ENCODE measurements at regions not wholly inside any gene's neighbourhood (a gene's known extent, or its start where the extent isn't known, plus 50 kb on each side); places are given as distances from the start of the nearest gene placed in this dataset.

- Histone ChIP-seq H3K9ac (ENCODE audit: low read length) (no peak overlapping the region), H3K4ac (ENCODE audit: low read depth, low read length) (no peak overlapping the region), H4K5ac (ENCODE audit: low read length) (no peak overlapping the region), H2BK5ac (ENCODE audit: low read length) (no peak overlapping the region), H2BK120ac (ENCODE audit: low read depth, low read length) (no peak overlapping the region), H4K8ac (ENCODE audit: low read depth, low read length) (no peak overlapping the region), H3K4me3 (ENCODE audit: low read length) (no peak overlapping the region), H2AK5ac (ENCODE audit: low read length) (no peak overlapping the region), H3K27ac (ENCODE audit: low read depth, low read length) (no peak overlapping the region), H3K56ac (ENCODE audit: low read length) (no peak overlapping the region), H3K18ac (ENCODE audit: low read length) (no peak overlapping the region), H2BK15ac (replicated peaks; ENCODE audit: low read depth) (no peak overlapping the region), H3K4me2 (ENCODE audit: low read length) (no peak overlapping the region), H3K4me1 (ENCODE audit: control insufficient read depth, low read depth, low read length) (no peaks in the 10 kb centered on the region), H3K36me3 (ENCODE audit: control insufficient read depth, insufficient read depth, low read length) (no peaks in the 10 kb centered on the region), H3K27me3 (ENCODE audit: insufficient read depth, low read length, poor library complexity) (no peaks in the 10 kb centered on the region), H3K23ac (ENCODE audit: low read length) (no peak overlapping the region), H3K79me1 (ENCODE audit: low read length) (no peaks in the 10 kb centered on the region), H3K79me2 (ENCODE audit: control insufficient read depth, insufficient read depth, low read length) (no peaks in the 10 kb centered on the region)
- no CpG with 5 or more reads among the region's 1 CpG for WGBS (ENCODE audit: extremely low coverage, insufficient coverage, low lambda C conversion rate)
- no peak for DNase-seq
Observed at GRCh38 chr10:78775891-78776290, 292.9 kb upstream of the ZMIZ1 start.

DNA sequence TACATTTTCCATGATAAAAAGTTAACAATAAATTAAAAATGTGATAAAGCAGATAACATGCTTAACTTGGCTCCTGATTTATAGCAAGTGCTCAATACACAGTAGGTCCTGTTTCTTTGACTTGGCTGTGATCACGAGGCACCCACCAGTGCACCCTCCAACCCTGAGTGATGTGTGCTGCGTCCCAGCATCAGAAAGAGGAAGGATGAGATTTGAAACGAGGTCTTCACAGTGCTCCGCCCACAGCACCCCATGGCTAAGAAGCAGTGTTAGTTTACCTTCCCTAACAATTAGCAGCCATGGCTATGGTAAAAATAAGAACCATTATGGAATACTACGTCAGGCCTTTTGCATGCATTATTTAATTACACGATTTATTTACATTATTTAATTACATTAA is 292.0 kb upstream of the ZMIZ1 start:
- Histone ChIP-seq H3K36me3 (ENCODE audit: control insufficient read depth, insufficient read depth, low read length) (no peaks in the 10 kb centered on the region), H3K4me2 (ENCODE audit: low read length) (no peak overlapping the region), H3K79me2 (ENCODE audit: control insufficient read depth, insufficient read depth, low read length) (no peaks in the 10 kb centered on the region), H3K18ac (ENCODE audit: low read length) (no peak overlapping the region), H4K5ac (ENCODE audit: low read length) (no peak overlapping the region), H3K4ac (ENCODE audit: low read depth, low read length) (no peak overlapping the region), H2AK5ac (ENCODE audit: low read length) (no peak overlapping the region), H4K8ac (ENCODE audit: low read depth, low read length) (no peak overlapping the region), H3K27me3 (ENCODE audit: insufficient read depth, low read length, poor library complexity) (no peaks in the 10 kb centered on the region), H2BK5ac (ENCODE audit: low read length) (no peak overlapping the region), H2BK15ac (replicated peaks; ENCODE audit: low read depth) (no peak overlapping the region), H3K4me1 (ENCODE audit: control insufficient read depth, low read depth, low read length) (no peaks in the 10 kb centered on the region), H3K9ac (ENCODE audit: low read length) (no peak overlapping the region), H2BK120ac (ENCODE audit: low read depth, low read length) (no peak overlapping the region), H3K4me3 (ENCODE audit: low read length) (no peak overlapping the region), H3K79me1 (ENCODE audit: low read length) (no peaks in the 10 kb centered on the region), H3K27ac (ENCODE audit: low read depth, low read length) (no peak overlapping the region), H3K56ac (ENCODE audit: low read length) (no peak overlapping the region), H3K23ac (ENCODE audit: low read length) (no peak overlapping the region)
- no peak for DNase-seq
- no CpG with 5 or more reads among the region's 6 CpGs for WGBS (ENCODE audit: extremely low coverage, insufficient coverage, low lambda C conversion rate)

DNA sequence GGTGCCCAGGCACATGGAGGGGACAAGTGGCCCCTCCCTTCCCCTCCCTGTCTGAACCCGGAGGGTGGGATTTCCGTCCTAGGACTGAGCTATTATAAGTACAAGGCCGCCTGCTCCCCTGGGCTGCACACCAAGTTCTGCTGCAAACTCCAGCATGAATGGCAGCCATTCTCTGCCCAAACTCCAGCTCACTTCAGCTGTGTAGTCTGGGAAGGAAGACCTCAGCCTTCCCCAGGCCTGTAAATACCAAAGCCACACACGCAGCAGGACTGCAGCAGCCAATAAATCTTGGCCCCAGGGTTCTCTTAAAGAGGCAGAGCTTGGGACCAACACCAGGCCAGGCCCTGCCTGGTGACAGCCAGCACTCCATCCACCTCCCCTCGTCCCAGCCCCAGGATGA is 291.3 kb upstream of the ZMIZ1 start:
- Histone ChIP-seq H4K5ac (ENCODE audit: low read length) (no peak overlapping the region), H3K56ac (ENCODE audit: low read length) (no peak overlapping the region), H3K4me1 (ENCODE audit: control insufficient read depth, low read depth, low read length) (no peaks in the 10 kb centered on the region), H3K36me3 (ENCODE audit: control insufficient read depth, insufficient read depth, low read length) (no peaks in the 10 kb centered on the region), H3K4me3 (ENCODE audit: low read length) (no peak overlapping the region), H3K23ac (ENCODE audit: low read length) (no peak overlapping the region), H2AK5ac (ENCODE audit: low read length) (no peak overlapping the region), H3K27ac (ENCODE audit: low read depth, low read length) (no peak overlapping the region), H3K79me1 (ENCODE audit: low read length) (no peaks in the 10 kb centered on the region), H3K27me3 (ENCODE audit: insufficient read depth, low read length, poor library complexity) (no peaks in the 10 kb centered on the region), H3K79me2 (ENCODE audit: control insufficient read depth, insufficient read depth, low read length) (no peaks in the 10 kb centered on the region), H2BK15ac (replicated peaks; ENCODE audit: low read depth) (no peak overlapping the region), H3K9ac (ENCODE audit: low read length) (no peak overlapping the region), H3K4me2 (ENCODE audit: low read length) (no peak overlapping the region), H3K4ac (ENCODE audit: low read depth, low read length) (no peak overlapping the region), H3K18ac (ENCODE audit: low read length) (no peak overlapping the region), H2BK5ac (ENCODE audit: low read length) (no peak overlapping the region), H2BK120ac (ENCODE audit: low read depth, low read length) (no peak overlapping the region), H4K8ac (ENCODE audit: low read depth, low read length) (no peak overlapping the region)
- DNase-seq, result peak; percentile 21
- WGBS (ENCODE audit: extremely low coverage, insufficient coverage, low lambda C conversion rate), result no CpG with 5 or more reads among the region's 5 CpGs

- Histone ChIP-seq H3K27ac (ENCODE audit: low read depth, low read length) (no peak overlapping the region), H3K18ac (ENCODE audit: low read length) (no peak overlapping the region), H3K4ac (ENCODE audit: low read depth, low read length) (no peak overlapping the region), H2BK5ac (ENCODE audit: low read length) (no peak overlapping the region), H2BK15ac (replicated peaks; ENCODE audit: low read depth) (no peak overlapping the region), H3K56ac (ENCODE audit: low read length) (no peak overlapping the region), H3K4me1 (ENCODE audit: control insufficient read depth, low read depth, low read length) (no peaks in the 10 kb centered on the region), H3K79me2 (ENCODE audit: control insufficient read depth, insufficient read depth, low read length) (no peaks in the 10 kb centered on the region), H3K36me3 (ENCODE audit: control insufficient read depth, insufficient read depth, low read length) (no peaks in the 10 kb centered on the region), H4K5ac (ENCODE audit: low read length) (no peak overlapping the region), H3K79me1 (ENCODE audit: low read length) (no peaks in the 10 kb centered on the region), H2BK120ac (ENCODE audit: low read depth, low read length) (no peak overlapping the region), H3K23ac (ENCODE audit: low read length) (no peak overlapping the region), H3K9ac (ENCODE audit: low read length) (no peak overlapping the region), H4K8ac (ENCODE audit: low read depth, low read length) (no peak overlapping the region), H2AK5ac (ENCODE audit: low read length) (no peak overlapping the region), H3K4me3 (ENCODE audit: low read length) (no peak overlapping the region), H3K4me2 (ENCODE audit: low read length) (no peak overlapping the region), H3K27me3 (ENCODE audit: insufficient read depth, low read length, poor library complexity) (no peaks in the 10 kb centered on the region)
- no peak for DNase-seq
- no CpG with 5 or more reads among the region's 5 CpGs for WGBS (ENCODE audit: extremely low coverage, insufficient coverage, low lambda C conversion rate)
Observed at GRCh38 chr10:78777867-78778266, 290.9 kb upstream of the ZMIZ1 start.

- H2BK120ac ChIP-seq (ENCODE audit: low read depth, low read length), result no peak overlapping the region
Observed at GRCh38 chr10:78778444-78779338, 290.1 kb upstream of the ZMIZ1 start.

More at GRCh38 chr10:78778444-78779338, 290.1 kb upstream of the ZMIZ1 start:
- no peaks in the 10 kb centered on the region for H3K27me3 ChIP-seq (ENCODE audit: insufficient read depth, low read length, poor library complexity)
- no peaks in the 10 kb centered on the region for H3K4me1 ChIP-seq (ENCODE audit: control insufficient read depth, low read depth, low read length)
- WGBS (ENCODE audit: extremely low coverage, insufficient coverage, low lambda C conversion rate), result no CpG with 5 or more reads among the region's 13 CpGs
- H3K36me3 ChIP-seq (ENCODE audit: control insufficient read depth, insufficient read depth, low read length), result no peaks in the 10 kb centered on the region
- DNase-seq, result no peak
- H3K18ac ChIP-seq (ENCODE audit: low read length), result no peak overlapping the region
- no peak overlapping the region for H3K9ac ChIP-seq (ENCODE audit: low read length)
- no peak overlapping the region for H3K27ac ChIP-seq (ENCODE audit: low read depth, low read length)
- H3K4me3 ChIP-seq (ENCODE audit: low read length), result no peak overlapping the region
- no peak overlapping the region for H3K4ac ChIP-seq (ENCODE audit: low read depth, low read length)
- H4K8ac ChIP-seq (ENCODE audit: low read depth, low read length), result no peak overlapping the region
- no peak overlapping the region for H2AK5ac ChIP-seq (ENCODE audit: low read length)
- H3K23ac ChIP-seq (ENCODE audit: low read length), result no peak overlapping the region
- H2BK15ac ChIP-seq (replicated peaks; ENCODE audit: low read depth), result no peak overlapping the region
- no peak overlapping the region for H3K4me2 ChIP-seq (ENCODE audit: low read length)
- H2BK5ac ChIP-seq (ENCODE audit: low read length), result no peak overlapping the region
- no peak overlapping the region for H4K5ac ChIP-seq (ENCODE audit: low read length)
- no peaks in the 10 kb centered on the region for H3K79me1 ChIP-seq (ENCODE audit: low read length)
- no peaks in the 10 kb centered on the region for H3K79me2 ChIP-seq (ENCODE audit: control insufficient read depth, insufficient read depth, low read length)
- no peak overlapping the region for H3K56ac ChIP-seq (ENCODE audit: low read length)

Measured in mesendoderm (in vitro differentiated cells).